ENCODE measurements at regions not wholly inside any gene's neighbourhood (a gene's known extent, or its start where the extent isn't known, plus 50 kb on each side); places are given as distances from the start of the nearest gene placed in this dataset.

DNA sequence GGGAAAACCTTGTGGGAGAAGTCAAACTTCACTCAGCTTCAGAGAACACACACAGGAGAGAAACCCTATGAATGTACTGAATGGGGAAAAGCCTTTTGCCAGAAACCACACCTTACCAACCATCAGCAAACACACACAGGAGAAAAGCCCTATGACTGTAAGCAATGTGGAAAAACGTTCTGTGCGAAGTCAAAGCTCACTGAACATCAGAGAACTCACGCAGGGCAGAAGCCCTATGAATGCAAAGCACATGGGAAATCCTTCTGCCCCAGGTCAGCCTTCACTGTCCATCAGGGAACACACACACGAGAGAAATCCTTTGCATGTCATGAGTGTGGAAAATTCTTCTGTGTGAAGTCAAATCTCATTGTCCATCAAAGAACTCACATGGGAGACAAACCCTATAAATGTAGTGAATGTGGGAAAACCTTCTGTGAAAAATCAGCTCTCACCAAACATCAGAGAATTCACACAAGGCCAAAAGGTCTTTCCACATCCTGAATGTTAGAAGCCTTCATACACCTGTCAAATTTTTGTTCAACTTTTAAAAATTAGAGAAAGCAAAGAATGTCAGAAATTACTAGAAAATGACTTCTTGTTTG is 199.4 kb downstream of the SMIM20 start:
- TF ChIP-seq CTCF (IDR thresholded peaks at IDR 0.05; ENCODE audit: low read length) (no peak), EZH2 (IDR thresholded peaks at IDR 0.05; ENCODE audit: borderline replicate concordance, low read length) (no peak)

All from OCI-LY1 (cell line).